ENCODE measurements at regions not wholly inside any gene's neighbourhood (a gene's known extent, or its start where the extent isn't known, plus 50 kb on each side); places are given as distances from the start of the nearest gene placed in this dataset.

DNA sequence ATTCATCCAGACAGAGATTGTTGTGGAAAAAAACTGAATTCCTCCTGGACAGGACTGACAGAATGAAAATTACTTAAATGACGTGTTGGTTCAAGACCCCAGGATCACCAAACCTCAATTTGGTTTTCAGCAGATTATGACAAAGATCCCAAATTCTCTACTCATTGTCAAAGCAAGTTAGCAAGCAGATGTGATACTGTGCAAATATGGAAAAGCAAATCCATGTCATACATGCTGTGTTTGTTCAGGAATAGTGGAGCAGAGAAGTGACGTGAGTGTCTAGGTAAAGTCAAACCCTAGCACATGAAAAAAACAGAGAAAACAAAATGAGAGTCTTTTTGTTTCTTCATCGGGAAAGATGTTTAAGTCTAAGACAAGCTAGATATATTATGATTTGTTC is 169.2 kb upstream of the NBEA start:
- Histone ChIP-seq H3K4me3 (ENCODE audit: low read depth in 1 of 2, low read length in 2 of 2) (no peak overlapping the region), H3K36me3 (ENCODE audit: control insufficient read depth in 2 of 2, insufficient read depth in 2 of 2, low read length in 1 of 2) (no peaks in the 10 kb centered on the region), H3K4me1 (ENCODE audit: control insufficient read depth in 2 of 2, insufficient read depth in 2 of 2, low read length in 1 of 2) (no peaks in the 10 kb centered on the region), H3K9me3 (ENCODE audit: control insufficient read depth in 2 of 2, insufficient read depth in 1 of 2, low read depth in 1 of 2, low read length in 1 of 2) (no peaks in the 10 kb centered on the region), H3K27ac (ENCODE audit: low read depth in 2 of 2, low read length in 1 of 2) (no peak overlapping the region), H3K27me3 (ENCODE audit: control insufficient read depth in 1 of 2, insufficient read depth in 2 of 2, low read length in 2 of 2) (no peaks in the 10 kb centered on the region)
- WGBS, 2 donors, result 63 to 73% methylated on average over 3 of the region's 3 CpGs

GRCh38 chr13:34776390-34776981 is 165.6 kb upstream of the NBEA start:
- H3K27ac ChIP-seq (ENCODE audit: low read depth in 2 of 2, low read length in 1 of 2), result no peak overlapping the region
- H3K9me3 ChIP-seq (ENCODE audit: control insufficient read depth in 2 of 2, insufficient read depth in 1 of 2, low read depth in 1 of 2, low read length in 1 of 2), result no peaks in the 10 kb centered on the region
- H3K4me1 ChIP-seq (ENCODE audit: control insufficient read depth in 2 of 2, insufficient read depth in 2 of 2, low read length in 1 of 2), result no peaks in the 10 kb centered on the region
- H3K36me3 ChIP-seq (ENCODE audit: control insufficient read depth in 2 of 2, insufficient read depth in 2 of 2, low read length in 1 of 2), result no peaks in the 10 kb centered on the region
- H3K4me3 ChIP-seq (ENCODE audit: low read depth in 1 of 2, low read length in 2 of 2), result no peak overlapping the region
- 85 to 95% methylated on average over 2 of the region's 2 CpGs for WGBS, 2 donors
- no peaks in the 10 kb centered on the region for H3K27me3 ChIP-seq (ENCODE audit: control insufficient read depth in 1 of 2, insufficient read depth in 2 of 2, low read length in 2 of 2)

DNA sequence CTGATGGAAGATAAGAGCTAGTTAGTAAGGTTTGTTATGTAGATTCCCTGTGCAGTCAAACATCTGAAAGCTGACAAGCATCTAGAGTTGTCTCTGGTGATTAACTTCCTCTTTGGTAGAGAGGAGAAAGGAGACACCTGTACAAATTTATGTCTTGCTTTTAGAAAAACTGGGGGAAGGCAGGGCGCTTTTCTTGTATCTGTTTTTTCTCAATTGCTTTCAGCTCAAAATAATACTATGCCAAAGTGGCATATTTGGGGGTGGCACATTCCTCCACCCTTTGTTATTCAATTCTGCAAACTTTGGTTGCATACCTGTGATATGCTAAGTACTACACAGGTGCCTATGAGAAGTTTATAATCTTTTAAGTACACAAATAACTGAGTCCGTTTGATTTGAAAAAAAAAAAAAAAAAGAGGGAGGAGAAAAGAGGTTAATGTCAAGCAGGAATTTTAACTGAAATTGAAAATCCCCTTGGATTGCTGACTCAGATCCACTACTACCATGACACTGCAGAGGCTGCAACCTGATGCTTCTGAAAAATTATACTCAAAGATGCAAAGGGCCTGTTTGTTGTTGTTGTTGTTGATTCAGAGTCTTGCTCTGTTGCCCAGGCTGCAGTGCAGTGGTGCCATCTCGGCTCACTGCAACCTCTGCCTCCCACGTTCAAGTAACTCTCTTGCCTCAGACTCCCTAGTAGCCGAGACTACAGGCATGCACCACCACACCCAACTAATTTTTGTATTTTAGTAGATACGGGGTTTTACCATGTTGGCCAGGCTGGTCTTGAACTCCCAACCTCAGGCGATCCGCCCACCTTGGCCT is 164.8 kb upstream of the NBEA start:
- Histone ChIP-seq H3K4me3 (ENCODE audit: low read depth in 1 of 2, low read length in 2 of 2) (no peak overlapping the region), H3K27me3 (ENCODE audit: control insufficient read depth in 1 of 2, insufficient read depth in 2 of 2, low read length in 2 of 2) (no peaks in the 10 kb centered on the region), H3K9me3 (ENCODE audit: control insufficient read depth in 2 of 2, insufficient read depth in 1 of 2, low read depth in 1 of 2, low read length in 1 of 2) (no peaks in the 10 kb centered on the region), H3K27ac (ENCODE audit: low read depth in 2 of 2, low read length in 1 of 2) (no peak overlapping the region), H3K4me1 (ENCODE audit: control insufficient read depth in 2 of 2, insufficient read depth in 2 of 2, low read length in 1 of 2) (no peaks in the 10 kb centered on the region), H3K36me3 (ENCODE audit: control insufficient read depth in 2 of 2, insufficient read depth in 2 of 2, low read length in 1 of 2) (no peaks in the 10 kb centered on the region)
- 75 to 80% methylated on average over 8 of the region's 8 CpGs for WGBS, 2 donors

- Histone ChIP-seq H3K36me3 (ENCODE audit: control insufficient read depth in 2 of 2, insufficient read depth in 2 of 2, low read length in 1 of 2) (no peaks in the 10 kb centered on the region), H3K9me3 (ENCODE audit: control insufficient read depth in 2 of 2, insufficient read depth in 1 of 2, low read depth in 1 of 2, low read length in 1 of 2) (no peaks in the 10 kb centered on the region), H3K4me3 (ENCODE audit: low read depth in 1 of 2, low read length in 2 of 2) (no peak overlapping the region), H3K27me3 (ENCODE audit: control insufficient read depth in 1 of 2, insufficient read depth in 2 of 2, low read length in 2 of 2) (no peaks in the 10 kb centered on the region), H3K4me1 (ENCODE audit: control insufficient read depth in 2 of 2, insufficient read depth in 2 of 2, low read length in 1 of 2) (no peaks in the 10 kb centered on the region), H3K27ac (ENCODE audit: low read depth in 2 of 2, low read length in 1 of 2) (no peak overlapping the region)
- WGBS, 2 donors, result 91% methylated on average over 5 of the region's 5 CpGs
Measured at GRCh38 chr13:34777914-34778303, 164.2 kb upstream of the NBEA start.

DNA sequence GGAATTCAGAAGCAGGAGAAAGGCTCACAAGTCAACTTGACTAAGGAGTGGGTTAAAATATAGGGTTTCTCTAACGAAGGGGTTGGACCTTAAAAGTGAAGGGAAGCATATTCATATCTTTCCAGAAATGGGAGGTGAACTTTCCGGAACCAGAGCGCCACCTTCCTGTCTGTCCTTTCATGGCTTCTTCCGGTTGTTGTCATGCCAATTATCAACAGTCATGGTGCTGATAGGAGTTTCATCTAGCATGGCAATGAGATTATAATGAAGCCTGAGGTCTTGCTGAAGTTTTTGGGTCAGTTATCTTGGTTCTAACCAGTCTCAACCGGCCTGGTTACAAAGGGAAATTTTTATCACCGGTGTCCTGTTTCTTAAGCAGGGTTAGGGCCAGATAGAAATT is 162.9 kb upstream of the NBEA start:
- Histone ChIP-seq H3K9me3 (ENCODE audit: control insufficient read depth in 2 of 2, insufficient read depth in 1 of 2, low read depth in 1 of 2, low read length in 1 of 2) (no peaks in the 10 kb centered on the region), H3K27ac (ENCODE audit: low read depth in 2 of 2, low read length in 1 of 2) (no peak overlapping the region), H3K4me3 (ENCODE audit: low read depth in 1 of 2, low read length in 2 of 2) (no peak overlapping the region), H3K36me3 (ENCODE audit: control insufficient read depth in 2 of 2, insufficient read depth in 2 of 2, low read length in 1 of 2) (no peaks in the 10 kb centered on the region), H3K4me1 (ENCODE audit: control insufficient read depth in 2 of 2, insufficient read depth in 2 of 2, low read length in 1 of 2) (no peaks in the 10 kb centered on the region), H3K27me3 (ENCODE audit: control insufficient read depth in 1 of 2, insufficient read depth in 2 of 2, low read length in 2 of 2) (no peaks in the 10 kb centered on the region)
- 63 to 66% methylated on average over 6 of the region's 6 CpGs for WGBS, 2 donors

GRCh38 chr13:34793301-34793700 is 148.8 kb upstream of the NBEA start:
- 83 to 85% methylated on average over 2 of the region's 2 CpGs for WGBS, 2 donors
- Histone ChIP-seq H3K27ac (ENCODE audit: low read depth in 2 of 2, low read length in 1 of 2) (no peak overlapping the region), H3K9me3 (ENCODE audit: control insufficient read depth in 2 of 2, insufficient read depth in 1 of 2, low read depth in 1 of 2, low read length in 1 of 2) (peaks cover 3 to 11% of the 10 kb centered on the region in 2 donors), H3K4me1 (ENCODE audit: control insufficient read depth in 2 of 2, insufficient read depth in 2 of 2, low read length in 1 of 2) (no peaks in the 10 kb centered on the region), H3K4me3 (ENCODE audit: low read depth in 1 of 2, low read length in 2 of 2) (no peak overlapping the region), H3K36me3 (ENCODE audit: control insufficient read depth in 2 of 2, insufficient read depth in 2 of 2, low read length in 1 of 2) (no peaks in the 10 kb centered on the region), H3K27me3 (ENCODE audit: control insufficient read depth in 1 of 2, insufficient read depth in 2 of 2, low read length in 2 of 2) (no peaks in the 10 kb centered on the region)

DNA sequence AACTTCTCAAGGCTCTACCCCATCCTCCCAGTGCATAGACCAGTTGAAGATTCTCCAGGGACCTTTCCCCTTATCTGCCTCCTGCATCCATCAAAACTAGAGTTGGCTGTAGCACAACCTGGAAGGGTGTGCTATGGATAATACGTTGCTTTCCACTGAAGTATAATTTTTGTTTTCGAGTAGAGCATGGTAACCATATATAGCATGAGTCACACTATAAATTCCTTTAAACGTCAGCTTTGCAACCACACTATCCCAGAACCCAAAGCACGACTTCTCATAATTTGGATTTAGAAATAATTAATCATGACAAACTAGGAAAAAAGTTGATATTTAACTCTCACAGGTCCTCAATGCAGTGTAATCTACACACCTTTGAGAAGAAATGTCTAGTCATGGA is 138.3 kb upstream of the NBEA start:
- H3K4me3 ChIP-seq (ENCODE audit: low read depth in 1 of 2, low read length in 2 of 2), result no peak overlapping the region
- 58 to 63% methylated on average over 4 of the region's 4 CpGs for WGBS, 2 donors
- H3K27me3 ChIP-seq (ENCODE audit: control insufficient read depth in 1 of 2, insufficient read depth in 2 of 2, low read length in 2 of 2), result no peaks in the 10 kb centered on the region
- H3K4me1 ChIP-seq (ENCODE audit: control insufficient read depth in 2 of 2, insufficient read depth in 2 of 2, low read length in 1 of 2), result no peaks in the 10 kb centered on the region
- H3K36me3 ChIP-seq (ENCODE audit: control insufficient read depth in 2 of 2, insufficient read depth in 2 of 2, low read length in 1 of 2), result no peaks in the 10 kb centered on the region
- peaks cover 0 to 4% of the 10 kb centered on the region in 2 donors for H3K9me3 ChIP-seq (ENCODE audit: control insufficient read depth in 2 of 2, insufficient read depth in 1 of 2, low read depth in 1 of 2, low read length in 1 of 2)
- H3K27ac ChIP-seq (ENCODE audit: low read depth in 2 of 2, low read length in 1 of 2), result no peak overlapping the region

GRCh38 chr13:34805347-34805746 is 136.7 kb upstream of the NBEA start:
- Histone ChIP-seq H3K4me1 (ENCODE audit: control insufficient read depth in 2 of 2, insufficient read depth in 2 of 2, low read length in 1 of 2) (no peaks in the 10 kb centered on the region), H3K27ac (ENCODE audit: low read depth in 2 of 2, low read length in 1 of 2) (no peak overlapping the region), H3K4me3 (ENCODE audit: low read depth in 1 of 2, low read length in 2 of 2) (no peak overlapping the region), H3K9me3 (ENCODE audit: control insufficient read depth in 2 of 2, insufficient read depth in 1 of 2, low read depth in 1 of 2, low read length in 1 of 2) (peaks cover 0 to 4% of the 10 kb centered on the region in 2 donors), H3K36me3 (ENCODE audit: control insufficient read depth in 2 of 2, insufficient read depth in 2 of 2, low read length in 1 of 2) (no peaks in the 10 kb centered on the region), H3K27me3 (ENCODE audit: control insufficient read depth in 1 of 2, insufficient read depth in 2 of 2, low read length in 2 of 2) (no peaks in the 10 kb centered on the region)
- WGBS, 2 donors, result 93 to 94% methylated on average over 1 of the region's 1 CpG

DNA sequence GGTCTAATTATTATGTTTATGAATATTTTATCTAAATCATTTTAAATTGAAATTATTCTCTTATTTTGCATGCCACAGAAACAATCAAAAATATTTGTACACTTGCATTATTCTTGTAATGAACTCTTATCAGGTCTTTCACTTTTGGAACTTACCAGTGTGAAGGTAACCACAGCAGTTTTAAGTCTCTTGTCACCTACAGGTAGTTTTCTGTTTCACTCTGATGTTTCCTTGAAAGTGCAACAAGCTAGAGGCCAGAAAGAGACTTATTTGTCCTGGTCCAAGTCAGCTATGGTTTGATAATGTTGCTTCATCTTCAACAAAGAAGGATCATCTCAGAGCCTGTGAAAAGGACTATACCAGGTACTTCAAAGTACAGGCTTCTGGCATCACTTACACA is 133.4 kb upstream of the NBEA start:
- Histone ChIP-seq H3K36me3 (ENCODE audit: control insufficient read depth in 2 of 2, insufficient read depth in 2 of 2, low read length in 1 of 2) (no peaks in the 10 kb centered on the region), H3K4me3 (ENCODE audit: low read depth in 1 of 2, low read length in 2 of 2) (no peak overlapping the region), H3K27ac (ENCODE audit: low read depth in 2 of 2, low read length in 1 of 2) (no peak overlapping the region), H3K27me3 (ENCODE audit: control insufficient read depth in 1 of 2, insufficient read depth in 2 of 2, low read length in 2 of 2) (no peaks in the 10 kb centered on the region), H3K9me3 (ENCODE audit: control insufficient read depth in 2 of 2, insufficient read depth in 1 of 2, low read depth in 1 of 2, low read length in 1 of 2) (peaks cover 0 to 4% of the 10 kb centered on the region in 2 donors), H3K4me1 (ENCODE audit: control insufficient read depth in 2 of 2, insufficient read depth in 2 of 2, low read length in 1 of 2) (no peaks in the 10 kb centered on the region)

GRCh38 chr13:34810996-34811395 is 131.1 kb upstream of the NBEA start:
- 71 to 73% methylated on average over 3 of the region's 3 CpGs for WGBS, 2 donors
- H3K36me3 ChIP-seq (ENCODE audit: control insufficient read depth in 2 of 2, insufficient read depth in 2 of 2, low read length in 1 of 2), result no peaks in the 10 kb centered on the region

More at GRCh38 chr13:34810996-34811395, 131.1 kb upstream of the NBEA start:
- Histone ChIP-seq H3K27me3 (ENCODE audit: control insufficient read depth in 1 of 2, insufficient read depth in 2 of 2, low read length in 2 of 2) (no peaks in the 10 kb centered on the region), H3K4me1 (ENCODE audit: control insufficient read depth in 2 of 2, insufficient read depth in 2 of 2, low read length in 1 of 2) (no peaks in the 10 kb centered on the region), H3K9me3 (ENCODE audit: control insufficient read depth in 2 of 2, insufficient read depth in 1 of 2, low read depth in 1 of 2, low read length in 1 of 2) (no peaks in the 10 kb centered on the region), H3K4me3 (ENCODE audit: low read depth in 1 of 2, low read length in 2 of 2) (no peak overlapping the region), H3K27ac (ENCODE audit: low read depth in 2 of 2, low read length in 1 of 2) (no peak overlapping the region)
